Right lobe of liver (tissue), 6 donors: ENCODE measurements at regions not wholly inside any gene's neighbourhood (a gene's known extent, or its start where the extent isn't known, plus 50 kb on each side); places are given as distances from the start of the nearest gene placed in this dataset.

Source experiments
- ATAC-seq, 4 donors: fragments of 200-7000 bp; cut with Tn5 transposase; one replicate each; pipeline ENCODE4 v1.9.1; 2020; ENCODE audit warnings: mild to moderate bottlenecking in 4 of 4, moderate library complexity in 4 of 4
- DNase-seq, 3 donors: peaks; one replicate each; pipeline ENCODE4 v3.0.0-alpha.2; 2020
- H3K27ac ChIP-seq, 3 donors: fragments of 200-600 bp; one replicate each; pipeline ENCODE4 v1.8.0; 2022
- H3K27me3 ChIP-seq, 2 donors: fragments of 200-600 bp; one replicate each; pipeline ENCODE4 v1.8.0; 2022
- H3K36me3 ChIP-seq, 4 donors: fragments of 200-600 bp; sonication (generic) in 1 of 4; one replicate each; pipeline versions ENCODE4 v1.5.1 to v1.8.0; 2017 to 2022; ENCODE audit warnings: control low read depth in 1 of 4
- H3K4me1 ChIP-seq, 4 donors: fragments of 200-600 bp; sonication (generic) in 1 of 4; one replicate each; pipeline versions ENCODE4 v1.5.1 to v1.8.0; 2017 to 2022; ENCODE audit warnings: control low read depth in 1 of 4
- H3K4me3 ChIP-seq, 3 donors: fragments of 200-600 bp; one replicate each; pipeline ENCODE4 v1.8.0; 2022
- H3K9me3 ChIP-seq, 4 donors: fragments of 200-600 bp; sonication (generic) in 1 of 4; one replicate each; pipeline versions ENCODE4 v1.5.1 to v1.8.0; 2017 to 2022; ENCODE audit warnings: control low read depth in 1 of 4
- CTCF ChIP-seq, 4 donors: fragments of 200-600 bp in 3 of 4; fragments of 450-650 bp in 1 of 4; IDR thresholded peaks; one replicate each; pipeline versions ENCODE4 v1.5.1 to v1.8.0; 2016 to 2022; ENCODE audit warnings: antibody characterized with exemption in 4 of 4, mild to moderate bottlenecking in 2 of 4
- POLR2A ChIP-seq: fragments of 450-650 bp; IDR thresholded peaks from one replicate; pipeline ENCODE4 v1.6.1; 2017; ENCODE audit warnings: antibody characterized with exemption, mild to moderate bottlenecking
- WGBS: methylation state at CpG from one replicate; pipeline ENCODE4 v1.1.6; 2018; ENCODE audit warnings: low coverage, low lambda C conversion rate; ENCODE audit not compliant: insufficient coverage; ENCODE audit errors: missing lambda C conversion rate; 5-methylcytosine and 5-hydroxymethylcytosine counted together
- intact Hi-C, 2 donors: fragments of 100-400 bp; cut with DNase I; formaldehyde crosslinking; loops; one replicate each; pipeline versions ENCODE4 v1.11.2 to v1.14.1; 2022
- donor health status: DM: no; HTN: yes; CAD: no.
- donor health status: DM: no; HTN: no; CAD: no.
- donor health status: DM: no; HTN: no; CAD: no.
- donor health status: DM: no; HTN: yes; CAD: no.
- donor health status: DM: no; HTN: yes; CAD: no.

GRCh38 chr3:110577854-110578253 is 493.8 kb upstream of the NECTIN3 start:
- ATAC-seq (no peak), DNase-seq (no peak)
- H3K9me3 ChIP-seq = no peaks in the 10 kb centered on the region
- no peaks in the 10 kb centered on the region for H3K36me3 ChIP-seq
- intact Hi-C loops = no loop called here
- H3K4me3 ChIP-seq = no peak overlapping the region
- TF ChIP-seq POLR2A (no peak), CTCF (IDR thresholded peaks at IDR 0.05) (no peak)
- WGBS = 89% methylated on average over 2 of the region's 2 CpGs
- no peak overlapping the region for H3K27ac ChIP-seq
- no peaks in the 10 kb centered on the region for H3K4me1 ChIP-seq
- H3K27me3 ChIP-seq = no peaks in the 10 kb centered on the region

- Histone ChIP-seq H3K36me3 (no peaks in the 10 kb centered on the region), H3K27ac (no peak overlapping the region), H3K4me3 (no peak overlapping the region), H3K9me3 (no peaks in the 10 kb centered on the region), H3K4me1 (no peaks in the 10 kb centered on the region), H3K27me3 (no peaks in the 10 kb centered on the region)
- DNase-seq (no peak), ATAC-seq (no peak)
- no peak for TF ChIP-seq POLR2A
- TF ChIP-seq CTCF (IDR thresholded peaks at IDR 0.05) = no peak
- 78% methylated on average over 4 of the region's 4 CpGs for WGBS
- intact Hi-C loops = no loop called here
Observed at GRCh38 chr3:110579840-110580550, 491.6 kb upstream of the NECTIN3 start.

DNA sequence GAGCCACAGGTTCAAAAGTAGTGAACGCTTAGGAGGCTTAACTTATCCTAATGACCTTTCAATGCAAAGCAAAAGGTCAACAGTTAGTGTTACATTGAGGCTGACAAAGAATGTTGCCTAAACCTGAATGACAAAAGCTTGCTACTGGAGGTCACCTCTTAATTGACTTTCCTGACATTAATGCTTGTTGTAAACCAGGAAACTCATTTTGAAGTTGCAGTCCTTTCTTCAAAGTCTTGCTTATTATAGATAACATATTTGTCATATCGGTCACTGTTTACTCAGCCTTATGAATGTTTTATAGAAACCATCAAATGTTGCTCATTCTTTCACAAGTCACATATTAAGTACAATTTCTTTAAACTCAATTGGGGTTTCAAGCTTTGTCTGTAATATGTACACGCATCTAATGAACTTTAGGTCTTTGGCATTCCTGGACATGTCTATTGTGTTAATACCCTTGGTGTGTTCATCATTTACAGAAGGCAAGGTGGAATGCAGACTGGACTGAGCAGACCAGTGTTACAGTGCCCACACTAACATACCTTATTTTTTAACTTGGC is 488.2 kb upstream of the NECTIN3 start:
- ATAC-seq (no peak), DNase-seq (no peak)
- TF ChIP-seq POLR2A (no peak), CTCF (IDR thresholded peaks at IDR 0.05) (no peak)
- Histone ChIP-seq H3K27ac (no peak overlapping the region), H3K36me3 (no peaks in the 10 kb centered on the region), H3K4me3 (no peak overlapping the region), H3K4me1 (no peaks in the 10 kb centered on the region), H3K9me3 (no peaks in the 10 kb centered on the region), H3K27me3 (no peaks in the 10 kb centered on the region)
- 70% methylated on average over 3 of the region's 3 CpGs for WGBS
- intact Hi-C loops = no loop called here

GRCh38 chr3:110588906-110589305 is 482.7 kb upstream of the NECTIN3 start:
- H3K9me3 ChIP-seq = no peaks in the 10 kb centered on the region
- H3K27ac ChIP-seq = no peak overlapping the region
- intact Hi-C loops = no loop called here
- H3K36me3 ChIP-seq = no peaks in the 10 kb centered on the region
- TF ChIP-seq POLR2A (no peak), CTCF (IDR thresholded peaks at IDR 0.05) (no peak)
- H3K4me1 ChIP-seq = no peaks in the 10 kb centered on the region
- no peak overlapping the region for H3K4me3 ChIP-seq
- WGBS = 60% methylated on average over 3 of the region's 3 CpGs
- no peaks in the 10 kb centered on the region for H3K27me3 ChIP-seq
- no peak for DNase-seq
- no peak for ATAC-seq
